ENCODE measurements at regions not wholly inside any gene's neighbourhood (a gene's known extent, or its start where the extent isn't known, plus 50 kb on each side); places are given as distances from the start of the nearest gene placed in this dataset.

DNA sequence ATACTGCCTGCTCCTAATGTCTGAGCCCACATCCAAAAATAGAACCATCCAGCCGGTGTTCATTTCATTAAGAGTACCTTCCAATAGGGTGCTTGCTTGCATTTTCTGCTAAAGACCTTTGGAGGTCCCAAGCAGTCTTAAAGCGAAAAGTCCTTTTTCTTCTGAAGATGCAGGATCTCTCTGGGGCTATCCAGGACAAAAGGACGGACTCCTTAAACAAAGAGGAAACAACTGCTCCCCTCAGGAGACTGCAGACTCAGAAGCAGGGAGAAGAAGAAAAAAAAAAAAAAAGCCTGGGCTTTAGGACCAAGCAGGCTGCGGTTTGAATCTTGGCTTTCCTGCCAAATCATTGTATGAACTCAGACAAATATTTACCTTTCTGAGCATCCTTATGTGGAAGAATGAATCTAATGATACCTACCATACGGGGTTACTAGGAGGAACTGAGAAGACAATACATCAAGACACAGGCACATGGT lies 204.0 kb downstream of the PLPP3 start:
- H3K4me1 ChIP-seq (ENCODE audit: control insufficient read depth, insufficient read depth, low read length), result peaks cover 7% of the 10 kb centered on the region
- H3K9me3 ChIP-seq (ENCODE audit: control insufficient read depth, low read length), result no peaks in the 10 kb centered on the region
- no peaks in the 10 kb centered on the region for H3K27me3 ChIP-seq (ENCODE audit: control insufficient read depth, insufficient read depth)
- no peak overlapping the region for H3K4me3 ChIP-seq (ENCODE audit: low read length)
- WGBS, result 39% methylated on average over 5 of the region's 5 CpGs
- DNase-seq, result no peak
- H3K27ac ChIP-seq (ENCODE audit: low read length), result no peak overlapping the region
- ATAC-seq, result no peak
- intact Hi-C loops (cut with DNase I), result loop anchor here in 1 of 4 donors (10.0 kb wide), 1 partner anchor 1091 kb away; no protein-coding TSS in a partner anchor

DNA sequence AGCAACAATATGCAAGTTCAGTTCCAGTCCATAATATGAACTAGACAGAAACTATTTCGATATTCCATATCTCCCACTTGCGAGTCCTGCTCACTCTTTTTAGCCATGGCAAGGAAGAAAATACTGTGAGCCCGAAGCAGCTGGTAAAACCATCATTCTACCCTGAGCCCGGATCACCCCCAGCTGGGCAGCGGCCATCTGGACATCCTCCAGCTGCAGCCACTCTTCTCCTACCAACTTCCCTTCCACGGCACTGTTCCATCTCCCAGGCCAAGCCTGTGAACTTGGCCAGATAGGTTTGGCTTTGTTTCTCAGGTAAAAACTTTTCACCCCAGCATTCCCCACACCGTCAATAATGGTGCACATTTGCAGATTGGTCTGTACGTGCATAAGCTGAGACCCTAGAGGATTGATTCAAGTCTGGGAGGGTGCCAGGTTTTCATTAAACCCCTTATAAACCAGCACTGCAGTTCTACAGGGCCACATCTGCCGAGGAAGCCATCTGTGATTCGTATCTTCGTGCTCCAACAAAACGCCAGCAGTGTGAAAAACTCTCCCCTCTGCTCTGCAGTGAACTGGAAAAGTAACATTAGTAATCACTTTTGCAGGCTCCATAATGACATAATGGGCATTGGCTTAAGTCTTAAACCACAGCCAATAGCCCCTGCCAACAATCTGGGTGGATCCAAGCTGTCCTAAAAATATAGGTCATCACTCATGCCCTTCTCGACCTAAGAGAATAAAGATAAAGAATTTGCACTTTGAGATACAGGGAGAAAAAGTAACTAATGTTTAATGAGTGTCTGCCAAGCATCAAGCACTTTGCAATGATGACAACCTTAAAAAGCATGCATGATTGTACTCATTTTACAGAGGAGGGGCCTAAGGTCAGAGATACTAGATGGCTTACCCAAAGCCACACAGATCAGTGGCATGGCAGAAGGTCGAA lies 205.1 kb downstream of the PLPP3 start:
- 27% methylated on average over 14 of the region's 14 CpGs for WGBS
- no peaks in the 10 kb centered on the region for H3K9me3 ChIP-seq (ENCODE audit: control insufficient read depth, low read length)
- H3K4me1 ChIP-seq (ENCODE audit: control insufficient read depth, insufficient read depth, low read length), result peaks cover 7% of the 10 kb centered on the region
- no peak overlapping the region for H3K4me3 ChIP-seq (ENCODE audit: low read length)
- no peak overlapping the region for H3K27ac ChIP-seq (ENCODE audit: low read length)
- no peaks in the 10 kb centered on the region for H3K27me3 ChIP-seq (ENCODE audit: control insufficient read depth, insufficient read depth)
- DNase-seq (peak in 2 of 3 donors; percentile 47 to 59), ATAC-seq (peak; percentile 45 to 55)
- intact Hi-C loops (cut with DNase I), result loop anchor here in 1 of 4 donors (10.0 kb wide), 1 partner anchor 1089 kb away; no protein-coding TSS in a partner anchor

GRCh38 chr1:56370513-56370912 lies 208.8 kb downstream of the PLPP3 start:
- WGBS, result 93% methylated on average over 6 of the region's 6 CpGs
- no peak overlapping the region for H3K27ac ChIP-seq (ENCODE audit: low read length)
- intact Hi-C loops (cut with DNase I), result loop anchor here in 1 of 4 donors (10.0 kb wide), 1 partner anchor 1086 kb away; no protein-coding TSS in a partner anchor

DNA sequence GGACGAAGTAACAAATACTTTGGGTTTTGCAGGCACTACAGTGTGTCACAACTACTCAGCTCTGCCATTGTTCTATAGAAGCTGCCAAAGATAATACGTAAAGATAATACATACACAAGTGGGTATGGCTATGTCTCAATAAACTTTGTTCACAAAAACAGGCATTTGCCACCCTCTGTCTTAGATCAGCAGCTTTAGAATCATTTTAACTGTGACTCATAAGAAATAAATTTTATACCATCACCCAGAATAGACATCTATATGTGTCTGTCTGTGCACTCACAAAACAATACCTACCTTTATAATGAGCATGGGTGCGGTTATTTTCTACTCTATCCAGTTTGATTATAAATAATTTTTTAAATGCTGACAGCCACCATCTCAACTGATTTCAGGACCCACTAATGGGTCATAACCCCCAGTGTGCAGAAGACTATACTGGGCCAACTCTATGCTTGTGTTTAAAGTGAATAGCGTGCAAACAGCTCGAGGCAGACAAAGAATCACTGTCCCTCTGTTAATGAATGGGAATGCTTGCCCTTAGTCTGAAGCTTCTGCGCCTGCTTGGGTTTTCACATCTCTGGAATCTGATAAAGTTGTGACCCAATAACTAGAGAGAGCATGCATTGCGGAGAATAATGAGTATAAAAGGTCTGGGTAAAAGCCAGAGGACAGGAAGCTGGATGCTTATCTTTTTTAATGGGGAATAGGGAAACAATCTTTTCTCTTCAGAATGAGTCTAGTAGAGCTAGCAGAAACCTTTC lies 216.2 kb downstream of the PLPP3 start:
- Histone ChIP-seq H3K9me3 (ENCODE audit: control insufficient read depth, low read length) (no peaks in the 10 kb centered on the region), H3K27me3 (ENCODE audit: control insufficient read depth, insufficient read depth) (no peaks in the 10 kb centered on the region), H3K27ac (ENCODE audit: low read length) (no peak overlapping the region), H3K4me3 (ENCODE audit: low read length) (no peak overlapping the region), H3K4me1 (ENCODE audit: control insufficient read depth, insufficient read depth, low read length) (no peaks in the 10 kb centered on the region)
- 81% methylated on average over 7 of the region's 7 CpGs for WGBS
- DNase-seq (no peak), ATAC-seq (no peak)
- intact Hi-C loops (cut with DNase I), result no loop called here

More at GRCh38 chr1:56370513-56370912, 208.8 kb downstream of the PLPP3 start:
- no peaks in the 10 kb centered on the region for H3K27me3 ChIP-seq (ENCODE audit: control insufficient read depth, insufficient read depth)
- H3K9me3 ChIP-seq (ENCODE audit: control insufficient read depth, low read length), result no peaks in the 10 kb centered on the region
- ATAC-seq (no peak), DNase-seq (no peak)
- H3K4me3 ChIP-seq (ENCODE audit: low read length), result no peak overlapping the region
- H3K4me1 ChIP-seq (ENCODE audit: control insufficient read depth, insufficient read depth, low read length), result no peaks in the 10 kb centered on the region

DNA sequence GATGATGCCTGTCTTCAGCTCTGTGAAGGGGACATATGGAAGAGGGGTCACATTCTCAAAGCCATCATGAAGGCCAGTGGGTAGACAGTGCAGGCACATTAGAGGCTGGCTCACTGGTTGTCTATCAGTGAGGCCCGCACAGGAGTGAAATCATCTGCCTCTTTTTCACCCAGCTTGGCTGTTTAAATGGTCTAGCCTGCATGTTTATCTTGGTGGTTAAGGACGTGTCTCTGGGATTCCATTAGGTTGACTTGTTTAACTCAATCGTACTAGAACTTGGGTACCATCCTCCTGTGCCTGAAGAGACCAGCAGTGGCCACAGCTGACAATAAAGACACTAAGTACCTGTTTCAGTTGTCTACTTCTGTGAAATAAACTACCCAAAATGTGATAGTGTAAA lies 219.3 kb downstream of the PLPP3 start:
- no peak overlapping the region for H3K4me3 ChIP-seq (ENCODE audit: low read length)
- H3K9me3 ChIP-seq (ENCODE audit: control insufficient read depth, low read length), result no peaks in the 10 kb centered on the region
- no peaks in the 10 kb centered on the region for H3K27me3 ChIP-seq (ENCODE audit: control insufficient read depth, insufficient read depth)
- intact Hi-C loops (cut with DNase I), result no loop called here
- no peak overlapping the region for H3K27ac ChIP-seq (ENCODE audit: low read length)
- peaks cover 3% of the 10 kb centered on the region for H3K4me1 ChIP-seq (ENCODE audit: control insufficient read depth, insufficient read depth, low read length)
- DNase-seq (no peak), ATAC-seq (no peak)
- WGBS, result 90% methylated on average over 3 of the region's 3 CpGs

DNA sequence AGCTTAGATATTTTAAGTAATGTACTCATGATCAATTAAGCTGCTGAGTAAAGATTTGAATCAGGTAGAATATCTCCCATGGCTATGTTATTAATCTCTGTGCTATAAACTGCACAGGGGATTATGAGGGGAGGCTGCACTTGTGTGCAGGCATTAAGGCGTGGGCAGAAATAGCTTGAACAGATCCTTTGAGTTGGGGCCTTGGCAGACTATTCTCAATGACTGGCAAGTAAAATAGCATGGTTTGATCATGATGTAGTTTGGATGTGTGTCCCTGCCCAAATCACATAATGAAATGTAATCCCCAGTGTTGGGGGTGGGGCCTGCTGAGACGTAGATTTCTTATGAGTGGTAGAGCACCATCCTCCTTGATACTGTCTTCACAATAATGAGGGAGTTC lies 220.3 kb downstream of the PLPP3 start:
- WGBS, result 71% methylated on average over 2 of the region's 2 CpGs
- ATAC-seq (no peak), DNase-seq (no peak)
- H3K27me3 ChIP-seq (ENCODE audit: control insufficient read depth, insufficient read depth), result no peaks in the 10 kb centered on the region
- no peak overlapping the region for H3K27ac ChIP-seq (ENCODE audit: low read length)
- H3K4me3 ChIP-seq (ENCODE audit: low read length), result no peak overlapping the region
- H3K4me1 ChIP-seq (ENCODE audit: control insufficient read depth, insufficient read depth, low read length), result peaks cover 3% of the 10 kb centered on the region
- intact Hi-C loops (cut with DNase I), result no loop called here
- no peaks in the 10 kb centered on the region for H3K9me3 ChIP-seq (ENCODE audit: control insufficient read depth, low read length)

DNA sequence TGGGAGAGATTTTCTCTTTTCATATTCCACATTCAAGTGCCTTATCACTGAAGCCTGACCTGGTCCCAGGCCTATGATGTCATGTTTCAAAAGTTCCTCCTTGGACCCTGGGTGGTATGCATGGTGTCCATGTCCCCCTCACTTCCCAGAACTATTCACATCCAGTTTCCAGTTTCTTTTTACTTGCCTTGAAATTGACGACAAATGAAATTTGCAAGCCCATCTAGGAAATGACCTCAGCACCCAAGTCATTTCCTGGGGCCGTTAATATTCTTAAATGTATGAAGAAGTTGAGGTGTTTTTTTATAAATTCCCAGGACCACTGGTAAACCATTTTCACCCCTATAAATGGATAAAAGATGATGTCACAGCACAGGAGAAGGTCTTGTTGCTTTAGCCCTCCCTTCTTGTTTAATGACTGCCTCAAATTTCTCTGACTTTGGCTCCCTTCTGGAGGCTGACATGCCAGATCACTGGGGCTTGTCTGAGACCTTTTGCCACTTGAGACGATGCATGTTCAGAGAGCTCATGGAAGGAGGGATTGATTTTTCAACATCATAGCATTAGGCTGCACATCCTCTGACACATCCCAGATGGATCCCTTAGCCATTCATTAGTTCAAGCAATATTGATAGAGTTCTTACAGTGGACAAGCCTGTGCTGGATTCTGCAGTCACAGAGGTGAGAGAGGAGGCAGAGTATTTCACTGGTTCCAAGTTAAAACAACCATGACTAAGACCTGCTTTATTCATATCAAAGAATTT lies 221.3 kb downstream of the PLPP3 start:
- Histone ChIP-seq H3K27me3 (ENCODE audit: control insufficient read depth, insufficient read depth) (no peaks in the 10 kb centered on the region), H3K9me3 (ENCODE audit: control insufficient read depth, low read length) (no peaks in the 10 kb centered on the region), H3K4me1 (ENCODE audit: control insufficient read depth, insufficient read depth, low read length) (peaks cover 3% of the 10 kb centered on the region), H3K27ac (ENCODE audit: low read length) (peak overlapping the region; percentile 7), H3K4me3 (ENCODE audit: low read length) (no peak overlapping the region)
- intact Hi-C loops (cut with DNase I), result no loop called here
- ATAC-seq (no peak), DNase-seq (no peak)
- WGBS, result 25% methylated on average over 3 of the region's 3 CpGs

DNA sequence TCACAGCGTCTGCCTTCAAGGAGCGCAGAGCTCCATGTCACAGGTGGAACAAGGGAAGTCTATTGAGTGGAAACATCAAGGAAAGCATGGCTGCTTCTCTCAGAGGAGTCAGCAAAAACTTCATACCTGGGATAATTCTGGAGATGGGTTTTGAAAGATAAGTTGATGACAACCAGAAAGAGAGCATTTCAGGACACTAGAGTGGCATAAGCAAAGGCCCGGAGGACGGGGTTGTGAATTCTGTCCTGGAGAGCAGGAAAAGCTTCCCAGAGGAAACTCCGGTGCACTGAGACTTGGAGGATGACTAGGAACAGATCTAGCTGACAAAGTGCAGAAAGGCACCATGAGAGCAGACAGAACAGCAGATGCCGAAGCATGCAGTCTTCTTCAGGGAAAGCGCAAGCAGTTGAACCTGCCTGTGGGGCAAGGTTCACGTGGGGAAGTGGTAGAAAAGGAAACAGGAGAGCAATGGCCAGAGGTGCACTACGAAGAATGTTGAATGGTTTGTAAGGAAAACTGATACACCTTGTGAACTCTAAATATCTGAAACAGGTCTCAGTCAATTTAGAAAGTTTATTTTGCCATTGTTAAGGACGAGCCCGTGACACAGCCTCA lies 222.9 kb downstream of the PLPP3 start:
- no peak overlapping the region for H3K4me3 ChIP-seq (ENCODE audit: low read length)
- H3K27me3 ChIP-seq (ENCODE audit: control insufficient read depth, insufficient read depth), result no peaks in the 10 kb centered on the region
- WGBS, result 92% methylated on average over 11 of the region's 11 CpGs
- H3K27ac ChIP-seq (ENCODE audit: low read length), result peak overlapping the region; percentile 2
- peaks cover 3% of the 10 kb centered on the region for H3K4me1 ChIP-seq (ENCODE audit: control insufficient read depth, insufficient read depth, low read length)
- ATAC-seq (no peak), DNase-seq (no peak)
- intact Hi-C loops (cut with DNase I), result no loop called here
- H3K9me3 ChIP-seq (ENCODE audit: control insufficient read depth, low read length), result no peaks in the 10 kb centered on the region

DNA sequence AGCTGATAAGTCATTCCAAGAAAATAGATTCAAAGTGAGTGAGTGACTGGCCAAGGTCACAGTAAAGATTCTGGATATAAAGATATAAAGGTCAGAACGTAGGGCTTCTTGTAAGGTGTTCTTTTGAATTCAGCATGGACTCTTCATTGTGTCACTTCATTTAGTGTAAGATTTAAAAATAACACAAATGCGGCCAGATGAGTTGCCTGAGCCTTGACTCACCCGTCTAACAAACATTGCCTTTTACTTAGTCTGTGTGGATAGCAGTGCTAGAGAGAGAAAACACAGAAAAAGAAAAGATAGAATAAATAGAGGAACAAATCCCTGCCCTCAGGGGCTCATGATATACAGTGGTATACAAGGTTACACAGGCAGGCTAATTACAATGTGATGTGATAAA lies 223.4 kb downstream of the PLPP3 start:
- H3K27ac ChIP-seq (ENCODE audit: low read length), result peak overlapping the region; percentile 2
- H3K4me1 ChIP-seq (ENCODE audit: control insufficient read depth, insufficient read depth, low read length), result peaks cover 3% of the 10 kb centered on the region
- no peaks in the 10 kb centered on the region for H3K9me3 ChIP-seq (ENCODE audit: control insufficient read depth, low read length)
- ATAC-seq, result peak in 1 of 2 donors; percentile 59
- no peaks in the 10 kb centered on the region for H3K27me3 ChIP-seq (ENCODE audit: control insufficient read depth, insufficient read depth)
- WGBS, result 66% methylated on average over 3 of the region's 3 CpGs
- no peak for DNase-seq
- intact Hi-C loops (cut with DNase I), result no loop called here
- no peak overlapping the region for H3K4me3 ChIP-seq (ENCODE audit: low read length)

DNA sequence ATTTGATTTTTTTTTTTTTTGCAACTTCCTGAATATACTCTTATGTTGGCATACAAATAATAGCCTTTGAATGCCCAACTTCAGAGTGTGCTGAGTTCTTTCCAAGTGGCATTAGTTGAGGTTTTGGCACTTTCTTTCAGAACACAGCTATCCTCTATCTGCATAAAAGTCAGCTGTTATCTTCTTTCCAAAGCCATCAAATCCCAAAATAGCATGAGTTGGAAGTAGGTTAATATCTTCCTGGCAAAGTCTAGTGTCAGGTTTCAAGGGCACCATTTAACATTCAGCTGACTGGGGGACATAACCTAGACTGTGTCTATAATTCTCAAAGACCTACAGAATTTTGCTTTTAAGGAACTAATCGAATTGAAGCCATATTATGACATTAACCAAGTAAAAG lies 223.9 kb downstream of the PLPP3 start:
- H3K9me3 ChIP-seq (ENCODE audit: control insufficient read depth, low read length), result no peaks in the 10 kb centered on the region
- no peak overlapping the region for H3K4me3 ChIP-seq (ENCODE audit: low read length)
- H3K27ac ChIP-seq (ENCODE audit: low read length), result no peak overlapping the region
- no peaks in the 10 kb centered on the region for H3K27me3 ChIP-seq (ENCODE audit: control insufficient read depth, insufficient read depth)
- intact Hi-C loops (cut with DNase I), result no loop called here
- H3K4me1 ChIP-seq (ENCODE audit: control insufficient read depth, insufficient read depth, low read length), result peaks cover 3% of the 10 kb centered on the region
- WGBS, result 72% methylated on average over 1 of the region's 1 CpG
- no peak for DNase-seq
- peak; percentile 85 to 86 for ATAC-seq

Measured in right cardiac atrium (tissue), 5 donors.